HG03103 (cell line): ENCODE measurements at regions not wholly inside any gene's neighbourhood (a gene's known extent, or its start where the extent isn't known, plus 50 kb on each side); places are given as distances from the start of the nearest gene placed in this dataset.
"Not testable (repeated sequence)": the region's sequence is repeated elsewhere in the genome, so short reads cannot be mapped to it uniquely, and the experiment has no call there.

Experiments
- ATAC-seq: cut with Tn5 transposase; IDR thresholded peaks from one replicate; pipeline ENCODE4 v1.9.1; 2021; ENCODE audit warnings: low read depth; ENCODE audit not compliant: unreplicated experiment

DNA sequence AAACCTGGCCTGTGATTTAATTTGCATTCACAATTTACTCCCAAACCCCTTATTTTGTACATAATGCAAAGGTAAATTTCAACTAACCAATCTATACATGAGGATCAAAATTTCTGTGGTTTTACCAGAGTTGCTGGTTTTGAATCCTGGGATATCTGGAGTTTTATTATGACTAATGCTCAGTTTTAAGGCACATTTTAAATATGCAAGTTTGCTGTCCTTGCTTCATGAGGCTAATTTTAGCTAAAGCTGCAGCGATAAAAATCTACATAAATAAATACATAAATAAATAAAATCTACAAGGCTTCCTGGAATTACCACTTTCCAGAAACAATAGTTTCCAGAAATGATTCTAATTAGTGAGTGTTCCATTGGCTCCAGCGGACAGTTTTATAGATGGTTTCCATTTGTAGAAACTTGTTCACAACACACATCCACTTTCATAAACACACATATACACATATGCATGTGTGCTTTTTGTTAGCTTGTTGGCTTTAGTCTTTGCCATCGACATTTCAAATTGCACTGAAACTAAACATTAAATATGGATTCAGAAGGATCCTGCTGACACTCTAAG, 339.5 kb upstream of the NRP1 start:
- no peak for ATAC-seq

DNA sequence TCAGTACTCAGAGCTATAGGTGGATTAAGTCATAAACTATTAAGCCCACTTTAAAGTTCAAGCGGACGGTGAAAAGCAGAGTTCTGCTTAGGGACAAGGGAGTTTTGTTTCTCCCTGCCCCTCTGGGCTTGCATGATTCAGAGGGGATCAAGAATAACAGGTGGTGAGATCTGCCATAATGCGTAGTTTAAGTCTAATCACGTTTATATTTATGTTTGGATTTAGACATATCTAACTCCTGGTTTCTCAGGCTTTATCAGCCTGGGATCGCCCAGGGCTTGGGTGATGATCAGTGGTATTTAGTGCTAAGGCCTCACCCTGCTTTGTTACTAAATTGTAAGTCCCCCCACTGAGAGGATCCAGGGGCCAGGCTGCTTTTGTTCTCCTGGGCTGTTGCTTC, 335.4 kb upstream of the NRP1 start:
- no peak for ATAC-seq

DNA sequence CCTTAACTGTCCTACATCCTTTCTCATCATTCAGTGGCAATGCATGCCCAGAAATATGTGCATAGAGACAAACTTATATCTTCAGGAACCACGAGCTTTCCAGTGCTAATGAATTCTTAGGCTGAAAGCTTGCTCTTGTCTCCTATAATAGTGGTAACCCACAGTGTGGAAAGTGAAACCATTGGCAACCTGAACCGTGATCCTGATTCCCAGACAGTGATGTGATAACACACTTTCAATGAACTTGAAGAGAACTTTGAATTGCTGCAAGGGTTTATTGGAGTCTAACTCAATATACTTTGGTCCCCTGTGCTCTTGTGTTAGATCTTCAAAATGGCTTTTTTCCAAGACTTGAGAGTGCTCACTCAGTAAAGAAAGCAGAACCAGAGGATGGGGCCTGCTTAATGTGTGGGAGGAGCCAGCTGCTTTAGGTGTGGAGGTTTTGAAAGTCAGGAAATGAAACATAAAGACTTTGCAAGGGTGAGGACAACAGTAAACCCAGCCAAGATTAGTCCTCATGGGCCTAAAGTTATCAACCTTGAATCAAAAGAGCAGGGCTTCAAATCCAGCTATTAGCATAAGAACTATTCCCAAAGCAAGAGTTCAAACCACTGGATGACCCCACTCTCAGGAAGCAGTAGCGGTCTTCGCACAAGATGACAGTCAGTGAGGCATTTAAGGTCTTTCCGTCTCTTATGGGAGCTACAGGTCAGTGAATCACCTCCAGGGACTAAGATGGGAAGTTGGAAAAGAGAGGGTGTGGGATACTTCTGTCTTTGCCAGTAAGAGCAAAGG, 332.4 kb upstream of the NRP1 start:
- no peak for ATAC-seq

DNA sequence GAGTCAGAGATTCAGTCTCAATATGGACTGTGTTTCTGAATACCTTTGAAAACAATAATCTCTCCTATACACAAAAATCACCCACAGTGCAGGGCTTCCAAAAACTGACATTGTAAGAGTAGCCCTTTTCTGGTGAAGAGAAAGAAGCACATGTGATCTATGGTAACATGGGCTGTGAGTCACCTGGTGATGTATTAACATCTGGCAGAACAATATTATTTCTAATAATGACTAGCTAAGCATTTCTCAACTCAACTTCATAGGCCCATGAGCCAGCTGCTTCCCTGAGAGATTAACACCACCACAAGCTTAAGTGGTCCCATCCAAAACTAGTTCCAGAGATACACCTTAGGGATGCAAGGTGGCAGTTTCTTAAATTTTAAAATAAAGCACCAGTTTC, 331.0 kb upstream of the NRP1 start:
- ATAC-seq = no peak

DNA sequence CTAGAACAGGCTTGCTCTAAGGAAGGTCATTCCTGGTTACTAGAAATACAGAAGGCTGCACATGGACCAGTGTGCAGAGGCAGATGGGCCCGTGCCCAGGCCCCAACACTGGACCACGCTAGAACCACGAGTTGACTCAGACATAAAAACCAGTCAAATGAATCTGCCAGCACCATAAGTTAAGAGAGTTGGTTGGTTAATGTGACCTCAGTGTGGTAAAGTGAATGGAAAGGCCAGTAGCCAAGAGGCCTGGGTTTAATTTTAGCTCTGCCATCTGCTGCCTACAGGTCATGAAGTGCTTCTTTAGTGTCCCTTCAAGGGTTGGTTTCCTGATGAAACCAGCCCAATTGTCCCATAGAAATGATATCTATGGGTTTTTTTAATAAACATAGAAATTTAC, 329.6 kb upstream of the NRP1 start:
- no peak for ATAC-seq

DNA sequence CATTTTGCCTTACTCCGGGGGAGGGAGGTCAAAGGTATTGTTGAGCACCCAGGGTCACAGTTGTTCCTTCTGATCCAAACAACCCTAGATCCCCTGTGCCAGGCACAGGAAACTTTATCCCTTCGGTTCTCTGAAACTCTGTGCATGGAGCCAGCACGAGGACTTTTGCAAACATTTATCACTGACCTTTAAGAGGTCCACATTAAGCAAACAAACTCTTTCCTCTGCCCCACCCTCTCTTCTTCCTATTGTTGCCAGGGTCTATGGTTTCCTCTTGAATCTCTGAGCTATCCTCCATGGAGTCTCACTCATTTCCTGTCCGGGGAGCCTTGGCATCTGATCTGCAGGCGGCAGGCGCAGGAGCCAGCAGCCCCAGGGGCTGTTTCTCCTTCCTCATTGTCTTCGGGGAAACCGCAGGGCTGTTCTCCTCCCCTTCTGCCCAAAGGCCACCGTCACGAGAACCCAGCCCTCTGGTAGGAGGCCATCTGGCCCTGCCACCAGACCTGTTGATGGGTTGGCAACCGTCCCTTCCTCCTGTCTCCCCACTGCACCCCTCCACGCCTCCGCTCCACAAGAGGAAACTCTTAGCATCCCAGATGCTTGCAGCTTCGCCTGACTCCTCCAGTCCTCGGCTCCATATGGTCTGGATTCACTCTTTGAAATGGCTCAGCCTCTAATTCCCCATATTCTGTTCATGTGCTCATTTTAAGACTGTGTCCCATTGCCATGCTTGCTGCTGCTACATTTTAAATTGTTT, 327.3 kb upstream of the NRP1 start:
- no peak for ATAC-seq

DNA sequence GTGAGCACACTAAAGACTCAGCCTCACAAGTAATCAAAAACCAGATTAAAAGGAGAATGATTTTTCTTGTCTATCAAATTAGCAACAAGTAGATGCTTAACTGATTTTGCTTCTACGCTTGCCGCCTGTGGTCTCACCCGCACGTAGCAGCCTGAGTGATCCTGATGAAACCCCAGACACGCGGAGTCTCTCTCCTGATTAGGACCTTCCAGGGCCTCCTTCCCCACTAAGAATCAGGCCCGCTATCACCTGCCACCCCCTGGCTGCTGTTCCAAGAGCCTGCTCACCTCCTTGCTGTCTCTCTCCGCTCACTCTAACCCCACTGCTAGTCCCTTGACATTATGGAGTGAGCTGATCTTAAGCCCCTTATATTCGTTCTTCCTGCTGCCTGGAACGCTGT, 325.9 kb upstream of the NRP1 start:
- ATAC-seq = no peak

DNA sequence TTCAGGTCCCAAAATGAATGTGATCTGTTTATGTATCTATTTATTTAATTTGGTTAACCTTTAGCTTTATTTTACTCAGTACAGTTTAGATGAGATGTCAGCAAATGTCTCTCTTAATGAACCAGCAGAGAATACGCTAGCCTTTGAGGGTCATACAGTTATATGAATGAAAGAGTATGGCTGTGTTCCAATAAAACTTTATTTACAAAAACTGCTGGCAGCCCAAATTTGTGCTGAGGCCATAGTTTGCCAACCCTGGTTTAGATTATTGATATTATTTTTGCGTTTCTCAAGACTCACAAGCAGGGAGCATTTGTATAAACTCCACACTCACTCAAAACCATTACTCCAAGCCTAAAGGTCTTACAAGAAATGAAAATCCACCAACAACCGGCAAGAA, 323.4 kb upstream of the NRP1 start:
- ATAC-seq = no peak

DNA sequence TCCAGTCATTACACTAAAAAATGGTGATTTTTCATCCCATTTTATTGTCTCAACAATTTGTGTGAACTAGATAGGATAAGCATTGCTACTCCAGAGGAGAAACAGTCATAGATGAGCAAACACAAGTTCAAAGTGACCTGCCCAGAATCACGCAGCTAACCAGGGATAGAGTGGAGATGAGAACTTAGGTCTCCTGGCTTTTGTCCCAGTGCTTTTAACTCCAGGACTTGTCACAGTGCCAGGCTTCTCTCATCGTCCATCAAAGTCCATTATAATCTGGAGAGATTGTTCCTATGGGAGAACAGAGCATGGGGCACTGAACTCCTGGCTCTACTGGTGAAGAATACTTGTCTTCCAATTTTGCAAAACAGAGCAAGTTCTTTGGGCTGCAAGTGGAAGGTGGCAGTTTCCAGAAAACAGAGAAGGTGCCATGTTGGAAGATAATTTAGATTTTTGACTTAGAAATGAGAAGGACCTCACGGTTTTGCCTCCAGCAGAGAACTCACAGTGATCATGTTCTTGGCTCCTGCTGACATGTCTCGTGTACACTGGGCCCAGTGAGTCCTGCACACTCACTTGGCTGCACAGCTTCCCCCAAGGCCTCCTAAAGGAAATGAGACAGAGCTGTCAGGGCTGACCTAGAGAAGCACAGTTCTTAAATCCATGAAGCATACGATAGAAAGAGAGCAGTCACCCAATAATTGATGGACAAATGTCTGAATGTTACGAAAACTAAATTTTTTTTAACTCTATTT, 322.9 kb upstream of the NRP1 start:
- no peak for ATAC-seq

DNA sequence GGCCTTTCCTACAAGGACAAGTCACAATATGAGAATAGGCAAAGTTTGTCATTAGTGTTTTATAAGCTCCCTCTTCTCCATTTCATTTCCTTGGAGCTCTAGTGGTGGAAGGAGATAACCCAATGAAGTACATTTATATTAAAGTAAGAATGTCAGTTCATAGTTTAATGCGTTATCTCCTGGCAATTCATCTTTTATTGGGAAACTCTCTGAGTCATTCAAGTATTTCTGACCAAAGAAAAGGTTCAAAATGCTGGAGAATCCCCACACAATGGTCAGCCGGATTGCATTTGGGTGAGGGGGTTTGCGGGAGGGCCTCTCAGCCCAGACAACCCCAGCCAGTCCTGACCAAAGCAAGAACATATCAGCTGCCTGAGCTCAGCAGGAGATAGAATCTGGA, 321.5 kb upstream of the NRP1 start:
- no peak for ATAC-seq

DNA sequence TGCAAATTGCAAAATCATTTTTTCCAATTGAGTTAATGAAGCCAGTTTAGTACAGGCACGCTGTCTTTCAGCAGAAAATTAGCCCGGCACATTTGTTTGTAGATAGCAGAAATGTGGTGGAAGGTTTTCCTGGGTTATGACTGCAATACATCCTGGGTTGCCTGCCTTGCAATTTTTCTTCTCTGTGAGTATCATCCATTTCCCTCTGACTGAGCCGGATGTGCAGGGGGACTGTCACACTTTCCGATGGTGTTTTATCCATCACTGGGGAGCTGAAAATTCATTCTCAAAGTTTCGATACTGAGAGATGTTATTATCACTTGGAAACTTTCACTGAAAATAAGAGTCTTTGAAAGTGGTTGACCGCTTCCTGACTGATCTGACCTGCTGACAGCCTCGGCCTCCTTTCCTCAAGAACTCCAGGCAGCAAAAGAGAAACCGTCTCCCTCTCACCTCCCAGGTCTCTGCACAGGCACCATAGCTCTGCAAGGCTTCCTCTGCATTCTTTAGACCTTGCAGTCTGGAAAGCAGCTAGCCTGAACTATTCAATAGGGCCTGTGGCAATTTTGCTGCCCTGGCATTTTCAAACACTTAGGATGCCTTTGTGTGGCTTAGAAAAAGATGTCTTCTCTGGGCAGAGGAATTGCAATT, 320.8 kb upstream of the NRP1 start:
- no peak for ATAC-seq

DNA sequence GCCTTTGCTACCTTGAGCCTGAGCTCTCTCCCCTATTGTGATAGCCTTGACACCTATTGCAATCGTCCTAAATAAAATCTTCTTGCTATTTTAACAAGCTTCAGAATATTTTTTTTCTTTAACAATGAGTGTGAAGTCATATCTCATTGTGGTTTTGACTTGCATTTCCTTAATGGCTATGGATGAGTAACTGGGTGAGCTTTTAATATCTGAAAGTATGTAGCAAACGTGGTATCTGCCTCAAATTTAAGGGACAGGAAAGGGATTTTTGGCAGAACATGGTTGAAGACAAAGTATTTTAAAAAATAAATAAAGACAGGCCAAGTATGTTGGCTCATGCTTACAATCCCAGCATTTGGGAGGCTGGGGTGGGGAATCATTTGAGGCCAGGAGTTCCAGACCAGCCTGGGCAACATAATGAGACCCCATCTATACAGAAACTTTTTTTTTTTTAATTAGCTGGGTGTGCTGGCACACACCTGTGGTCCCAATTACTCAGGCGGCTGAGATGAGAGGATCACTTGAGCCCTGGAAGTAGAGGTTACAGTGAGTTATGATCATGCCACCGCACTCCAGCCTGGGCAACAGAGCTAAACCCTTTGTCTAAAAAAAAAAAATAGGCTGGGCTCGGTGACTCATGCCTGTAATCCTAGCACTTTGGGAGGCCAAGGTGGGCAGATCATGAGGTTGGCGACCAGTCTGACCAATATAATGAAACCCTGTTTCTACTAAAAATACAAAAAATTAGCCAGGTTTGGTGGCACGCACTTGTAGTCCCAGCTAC, 319.3 kb upstream of the NRP1 start:
- ATAC-seq = no peak

DNA sequence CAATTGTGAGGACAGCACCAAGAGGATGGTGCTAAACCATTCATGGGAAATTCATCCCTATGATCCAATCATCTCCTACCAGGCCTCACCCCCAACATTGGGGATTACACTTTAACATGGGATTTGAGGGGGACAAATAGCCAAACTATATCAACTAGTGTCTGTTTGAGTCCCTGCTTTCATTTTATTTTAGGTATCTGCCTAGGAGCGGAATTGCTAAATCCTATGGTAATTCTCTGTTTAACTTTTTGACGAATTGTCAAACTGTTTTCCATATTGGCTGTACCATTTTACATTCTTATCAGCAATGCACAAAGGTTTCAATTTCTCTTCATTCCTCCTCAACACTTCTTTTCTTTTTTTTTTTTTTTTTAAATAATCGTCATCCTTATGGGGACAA, 318.4 kb upstream of the NRP1 start:
- ATAC-seq = no peak

DNA sequence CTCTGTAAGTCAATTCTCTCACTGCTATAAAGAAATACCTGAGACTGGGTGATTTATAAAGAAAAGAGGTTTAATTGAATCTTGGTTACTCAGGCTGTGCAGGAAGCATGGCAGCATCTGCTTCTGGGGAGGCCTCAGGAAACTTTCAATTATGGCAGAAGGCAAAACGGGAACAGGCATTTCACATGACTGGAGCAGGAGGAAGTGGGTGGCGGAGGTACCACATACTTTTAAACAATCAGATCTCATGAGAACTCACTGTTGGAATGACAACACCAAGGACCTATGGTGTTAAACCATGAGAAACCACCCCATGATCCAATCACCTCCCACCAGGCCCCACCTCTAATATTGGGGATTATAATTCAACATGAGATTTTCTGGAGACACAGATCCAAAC, 315.7 kb upstream of the NRP1 start:
- ATAC-seq = not testable (repeated sequence)

DNA sequence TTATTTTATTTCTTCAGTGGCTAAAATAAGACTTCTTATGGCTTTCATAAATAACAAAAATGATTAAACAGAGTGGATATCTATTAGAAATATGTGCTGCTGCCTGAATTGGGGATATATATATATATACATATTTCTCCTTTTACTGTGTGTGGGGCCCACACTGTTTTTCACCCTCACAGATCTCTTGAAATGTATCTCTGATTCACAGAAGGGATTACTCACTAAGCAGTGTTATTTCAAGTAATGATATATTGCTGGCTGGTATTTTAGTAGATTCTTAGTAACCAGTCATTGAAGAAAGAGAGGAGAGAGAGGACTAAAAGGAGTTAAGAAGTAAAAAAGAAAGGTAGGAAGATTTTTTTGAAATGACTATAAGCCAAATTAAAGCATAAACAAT, 308.6 kb upstream of the NRP1 start:
- ATAC-seq = no peak

DNA sequence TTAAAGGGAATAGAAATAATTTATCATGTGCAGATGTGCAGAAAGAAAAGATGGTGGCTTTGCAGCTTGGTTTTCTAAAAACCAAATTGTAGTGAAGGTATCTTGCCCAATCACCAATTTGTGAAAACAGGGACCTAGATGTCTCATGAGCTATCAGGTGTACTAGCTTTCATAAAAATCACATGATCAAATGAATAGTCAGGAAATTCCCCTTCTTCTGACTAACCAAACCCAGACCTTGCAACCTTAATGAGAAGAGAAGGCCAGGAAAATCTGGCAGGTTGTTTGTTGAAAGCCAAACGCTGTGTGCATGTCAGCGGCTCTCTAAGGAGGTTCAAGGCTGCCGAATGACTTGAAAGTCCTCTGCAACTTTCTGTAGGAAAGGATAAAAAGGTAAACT, 304.4 kb upstream of the NRP1 start:
- ATAC-seq = no peak

DNA sequence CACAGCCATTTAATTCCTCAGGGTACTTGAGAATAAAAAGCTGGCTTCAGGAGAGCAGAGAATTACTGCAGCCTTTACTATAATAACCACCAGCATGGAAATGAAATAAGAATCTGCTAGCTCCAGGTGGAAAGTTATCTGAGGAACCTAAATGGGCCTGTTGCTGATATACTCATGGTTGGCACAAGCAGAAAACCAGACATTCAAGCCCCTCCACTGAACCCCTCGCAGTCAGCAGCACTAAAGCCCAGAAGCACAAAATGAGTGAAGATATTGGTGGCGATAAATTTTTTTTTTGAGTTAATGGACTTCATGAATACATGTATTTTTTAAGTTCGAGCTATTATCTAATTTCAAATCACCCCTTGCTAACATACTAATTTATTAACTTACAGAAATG, 303.9 kb upstream of the NRP1 start:
- ATAC-seq = no peak

DNA sequence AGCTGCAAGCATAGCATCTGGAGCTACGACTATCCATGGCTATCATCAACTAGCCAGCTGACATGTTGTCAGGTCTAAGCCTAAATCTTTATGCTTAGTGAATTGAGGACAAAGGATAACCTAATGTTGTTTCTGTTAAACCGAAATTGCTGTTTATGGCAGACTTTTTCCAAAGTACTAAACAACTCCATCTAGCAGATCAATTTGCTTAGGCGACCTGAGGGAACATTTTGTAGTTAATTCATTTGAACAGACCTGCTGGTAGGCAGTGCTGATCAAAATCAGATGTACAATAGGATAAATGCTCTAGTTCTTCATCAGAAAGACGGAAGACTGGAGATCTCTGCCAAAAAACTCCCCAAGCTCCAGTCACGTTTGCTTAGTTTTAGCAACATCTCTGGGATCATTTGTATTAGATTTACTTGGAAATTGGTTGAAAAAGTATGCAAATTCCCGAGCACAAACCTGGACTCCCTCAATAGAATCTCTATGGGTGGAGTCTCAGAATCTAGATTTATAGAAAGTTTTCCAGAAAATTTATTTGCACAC, 301.6 kb upstream of the NRP1 start:
- no peak for ATAC-seq

DNA sequence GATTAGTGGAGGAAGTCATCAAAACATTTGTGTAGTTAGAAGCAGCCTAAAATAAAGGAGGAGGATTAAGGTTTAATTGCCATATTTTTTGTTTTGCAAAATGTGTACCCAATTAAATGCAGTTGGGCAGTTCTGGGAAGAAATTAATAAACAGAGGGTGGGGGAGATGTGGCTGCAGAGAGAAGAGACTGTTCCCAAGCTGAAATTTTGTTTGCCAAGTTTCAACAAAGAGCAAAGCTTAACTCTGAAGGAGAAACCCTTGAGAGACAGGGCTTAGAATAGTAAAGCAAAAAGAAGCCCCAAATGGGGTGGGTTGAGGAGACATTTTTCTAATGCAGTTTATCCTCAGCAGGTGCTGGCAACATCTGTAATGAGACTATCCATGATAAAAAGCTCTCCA, 298.0 kb upstream of the NRP1 start:
- no peak for ATAC-seq

DNA sequence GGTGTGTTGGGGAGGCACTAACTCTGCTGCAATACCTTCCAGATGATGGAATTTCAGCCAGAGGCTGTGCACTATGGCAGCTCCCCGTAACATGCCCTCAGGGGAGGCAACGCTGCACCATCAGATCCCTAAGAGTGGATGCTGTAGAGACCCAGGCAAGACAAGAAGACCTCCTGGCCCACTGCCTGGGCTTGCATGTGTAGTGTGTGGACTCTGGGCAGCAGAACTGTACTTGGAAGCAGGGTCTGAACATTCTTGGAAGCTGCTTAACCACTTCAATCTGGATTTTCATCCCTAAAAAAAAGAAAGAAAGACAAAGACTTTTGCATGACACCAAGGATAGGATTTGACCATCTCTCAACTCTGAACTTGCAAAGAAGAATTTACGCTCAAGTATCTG, 297.5 kb upstream of the NRP1 start:
- no peak for ATAC-seq
